ENCODE measurements at regions not wholly inside any gene's neighbourhood (a gene's known extent, or its start where the extent isn't known, plus 50 kb on each side); places are given as distances from the start of the nearest gene placed in this dataset.

DNA sequence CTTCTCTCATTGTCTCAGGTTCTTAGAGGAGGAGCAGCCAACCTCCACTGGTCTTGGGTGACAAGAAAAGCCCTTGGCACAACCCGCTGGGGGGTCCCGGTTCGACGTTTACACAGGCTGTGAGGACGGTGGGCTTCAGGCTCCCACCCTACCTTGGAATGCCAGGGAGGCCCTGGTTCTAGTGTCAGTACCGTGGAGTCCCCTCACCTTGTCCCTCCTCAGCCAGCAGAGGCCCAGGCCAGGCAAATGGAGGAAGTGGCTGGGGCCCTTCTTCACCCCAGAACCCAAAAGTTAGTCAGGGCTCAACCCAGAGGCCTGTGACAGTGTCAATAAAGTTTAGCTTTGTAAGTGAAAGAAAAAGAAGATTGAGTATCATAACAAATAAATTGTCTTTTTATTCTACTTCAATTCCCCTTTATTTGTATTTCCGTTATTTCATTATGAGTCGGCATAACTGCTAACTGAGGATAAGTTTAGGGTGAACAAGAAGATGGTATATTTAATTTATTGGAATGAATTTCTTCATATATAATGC, 62.6 kb upstream of the ZSWIM2 start:
- no peak overlapping the region for H3K4me3 ChIP-seq (ENCODE audit: low read depth, low read length)
- TF ChIP-seq CTCF (IDR thresholded peaks at IDR 0.05; ENCODE audit: control insufficient read depth, extremely low read depth, insufficient read depth): no peak
- no peak for DNase-seq (ENCODE audit: low read depth)

- DNase-seq (ENCODE audit: low read depth): no peak
- TF ChIP-seq CTCF (IDR thresholded peaks at IDR 0.05; ENCODE audit: control insufficient read depth, extremely low read depth, insufficient read depth): no peak
- H3K4me3 ChIP-seq (ENCODE audit: low read depth, low read length): no peak overlapping the region
These were observed 62.0 kb upstream of the ZSWIM2 start for GRCh38 chr2:186910996-186911395.

- no peak overlapping the region for H3K4me3 ChIP-seq (ENCODE audit: low read depth, low read length)
- TF ChIP-seq CTCF (IDR thresholded peaks at IDR 0.05; ENCODE audit: control insufficient read depth, extremely low read depth, insufficient read depth): no peak
- no peak for DNase-seq (ENCODE audit: low read depth)
These were observed 60.1 kb upstream of the ZSWIM2 start for GRCh38 chr2:186909095-186909494.

DNA sequence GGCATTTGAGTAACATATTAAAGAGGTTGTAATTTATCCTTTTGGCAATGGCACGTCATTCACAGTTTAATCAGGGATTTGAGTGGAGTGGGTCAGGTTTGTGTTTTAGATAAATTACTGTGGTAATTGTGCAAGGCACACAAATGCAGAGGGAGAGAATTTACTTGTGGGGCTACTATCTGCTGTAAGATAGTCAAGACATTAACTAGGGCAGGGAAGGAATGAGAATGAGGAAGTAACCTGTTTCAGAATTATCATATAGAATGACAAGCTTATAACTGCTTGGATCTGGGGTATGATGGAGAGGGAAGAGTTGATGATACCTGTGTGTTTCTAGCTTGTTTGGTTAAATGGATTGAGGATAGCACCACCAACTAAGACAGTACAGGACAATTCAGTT, 58.9 kb upstream of the ZSWIM2 start:
- DNase-seq (ENCODE audit: low read depth): no peak
- no peak for TF ChIP-seq CTCF (IDR thresholded peaks at IDR 0.05; ENCODE audit: control insufficient read depth, extremely low read depth, insufficient read depth)
- no peak overlapping the region for H3K4me3 ChIP-seq (ENCODE audit: low read depth, low read length)

DNA sequence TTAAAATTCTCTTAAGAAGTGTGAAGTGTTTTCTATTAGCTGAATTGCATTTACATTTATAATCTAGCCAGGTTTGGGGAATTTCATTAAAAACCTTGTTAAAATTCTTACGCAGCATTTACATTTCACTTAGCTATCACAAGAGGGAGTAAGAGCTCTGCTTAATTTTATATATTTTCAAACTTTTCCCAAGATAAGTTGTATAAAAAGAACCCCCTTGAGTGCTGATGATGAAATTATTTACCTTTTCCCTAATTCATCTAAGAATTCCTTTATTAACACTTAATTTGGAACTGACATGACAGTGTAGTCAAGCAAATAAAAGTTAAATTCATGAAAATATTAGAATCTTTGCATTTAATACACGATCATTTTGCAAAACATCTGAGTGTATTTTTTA, 54.2 kb upstream of the ZSWIM2 start:
- peak; percentile 48 for TF ChIP-seq CTCF (IDR thresholded peaks at IDR 0.05; ENCODE audit: control insufficient read depth, extremely low read depth, insufficient read depth)
- no peak for DNase-seq (ENCODE audit: low read depth)
- H3K4me3 ChIP-seq (ENCODE audit: low read depth, low read length): no peak overlapping the region

Data from LNCaP clone FGC (cell line).